SK-N-SH treated with all-trans-retinoic acid at 6 μM for 48 hours (cell line): ENCODE measurements at regions not wholly inside any gene's neighbourhood (a gene's known extent, or its start where the extent isn't known, plus 50 kb on each side); places are given as distances from the start of the nearest gene placed in this dataset.

Experiments used
- ATAC-seq: fragments of 200-7000 bp; cut with Tn5 transposase; 3 replicates; pipeline ENCODE4 v1.9.1; 2020; ENCODE audit warnings: mild to moderate bottlenecking, moderate library complexity
- ARNTL ChIP-seq: fragments of 450-650 bp; formaldehyde crosslinking; IDR thresholded peaks from 2 replicates; pipeline ENCODE4 v1.5.0; 2020; ENCODE audit warnings: low read depth, mild to moderate bottlenecking, moderate library complexity, borderline replicate concordance
- BACH2 ChIP-seq: fragments of 250-450 bp; sonication (Bioruptor Pico); IDR thresholded peaks from 2 replicates; pipeline ENCODE4 v1.9.0; 2021; ENCODE audit warnings: mild to moderate bottlenecking, borderline replicate concordance
- CSDC2 ChIP-seq: fragments of 250-450 bp; sonication (Bioruptor Pico); IDR thresholded peaks from 2 replicates; pipeline ENCODE4 v1.5.0; 2020; ENCODE audit warnings: mild to moderate bottlenecking, moderate library complexity
- ESRRG ChIP-seq: fragments of 250-450 bp; sonication (Bioruptor Pico); IDR thresholded peaks from 2 replicates; pipeline ENCODE4 v1.6.1; 2021; ENCODE audit warnings: mild to moderate bottlenecking
- GLIS3 ChIP-seq: fragments of 250-450 bp; sonication (Bioruptor Pico); IDR thresholded peaks from 2 replicates; pipeline ENCODE4 v1.5.0; 2020; ENCODE audit warnings: mild to moderate bottlenecking, moderate library complexity
- ISL1 ChIP-seq: fragments of 250-450 bp; sonication (Bioruptor Pico); IDR thresholded peaks from 2 replicates; pipeline ENCODE4 v2.1.2; 2022; ENCODE audit warnings: mild to moderate bottlenecking, moderate library complexity
- OSR1 ChIP-seq: fragments of 250-450 bp; sonication (Bioruptor Pico); IDR thresholded peaks from 2 replicates; pipeline ENCODE4 v1.8.0; 2022; ENCODE audit warnings: moderate library complexity, mild to moderate bottlenecking, inconsistent platforms
- PPARA ChIP-seq: fragments of 250-450 bp; sonication (Bioruptor Pico); IDR thresholded peaks from 2 replicates; pipeline ENCODE4 v1.5.0; 2020; ENCODE audit warnings: mild to moderate bottlenecking, borderline replicate concordance
- RARB ChIP-seq: fragments of 250-450 bp; sonication (Bioruptor Pico); IDR thresholded peaks from 2 replicates; pipeline ENCODE4 v1.8.0; 2021; ENCODE audit warnings: mild to moderate bottlenecking, moderate library complexity
- TCF4 ChIP-seq: fragments of 250-450 bp; sonication (Bioruptor Pico); IDR thresholded peaks from 2 replicates; pipeline ENCODE4 v1.8.0; 2021; ENCODE audit warnings: mild to moderate bottlenecking, moderate library complexity, borderline replicate concordance
- TOX ChIP-seq: fragments of 250-450 bp; sonication (Bioruptor Pico); IDR thresholded peaks from 2 replicates; pipeline ENCODE4 v1.8.0; 2021; ENCODE audit warnings: mild to moderate bottlenecking, moderate library complexity, borderline replicate concordance
- ZC3H10 ChIP-seq: fragments of 250-450 bp; sonication (Bioruptor Pico); IDR thresholded peaks from 2 replicates; pipeline ENCODE4 v1.5.1; 2021; ENCODE audit warnings: mild to moderate bottlenecking, moderate library complexity
- ZFP3 ChIP-seq: fragments of 250-450 bp; sonication (Bioruptor Pico); IDR thresholded peaks from 2 replicates; pipeline ENCODE4 v1.5.0; 2020; ENCODE audit warnings: mild to moderate bottlenecking, moderate library complexity
- ZFP30 ChIP-seq: fragments of 450-650 bp; formaldehyde crosslinking; IDR thresholded peaks from 2 replicates; pipeline ENCODE4 v1.5.0; 2022; ENCODE audit warnings: mild to moderate bottlenecking, moderate library complexity
- ZNF565 ChIP-seq: fragments of 450-650 bp; formaldehyde crosslinking; conservative IDR thresholded peaks from 2 replicates; pipeline ENCODE4 v1.5.0; 2020; ENCODE audit warnings: low read depth, mild to moderate bottlenecking, moderate library complexity
- ZNF70 ChIP-seq: fragments of 450-650 bp; formaldehyde crosslinking; IDR thresholded peaks from 2 replicates; pipeline ENCODE4 v1.5.0; 2020; ENCODE audit warnings: mild to moderate bottlenecking, moderate library complexity
- TF ChIP-seq, protein P1 (sequence below): fragments of 250-450 bp; sonication (Bioruptor Pico); IDR thresholded peaks from 2 replicates; pipeline ENCODE4 v1.5.0; 2020; ENCODE audit warnings: mild to moderate bottlenecking, moderate library complexity
- TF ChIP-seq, protein P2 (sequence below): fragments of 250-450 bp; sonication (Bioruptor Pico); IDR thresholded peaks from 2 replicates; pipeline ENCODE4 v1.8.0; 2020; ENCODE audit warnings: mild to moderate bottlenecking, moderate library complexity, borderline replicate concordance
- TF ChIP-seq, protein P3 (sequence below): fragments of 250-450 bp; sonication (Bioruptor Pico); IDR thresholded peaks from 2 replicates; pipeline ENCODE4 v1.8.0; 2021; ENCODE audit warnings: low read depth, mild to moderate bottlenecking, moderate library complexity, borderline replicate concordance
- TF ChIP-seq, protein P4 (sequence below): fragments of 250-450 bp; sonication (Bioruptor Pico); IDR thresholded peaks from 2 replicates; pipeline ENCODE4 v1.5.1; 2021; ENCODE audit warnings: mild to moderate bottlenecking, moderate library complexity

DNA sequence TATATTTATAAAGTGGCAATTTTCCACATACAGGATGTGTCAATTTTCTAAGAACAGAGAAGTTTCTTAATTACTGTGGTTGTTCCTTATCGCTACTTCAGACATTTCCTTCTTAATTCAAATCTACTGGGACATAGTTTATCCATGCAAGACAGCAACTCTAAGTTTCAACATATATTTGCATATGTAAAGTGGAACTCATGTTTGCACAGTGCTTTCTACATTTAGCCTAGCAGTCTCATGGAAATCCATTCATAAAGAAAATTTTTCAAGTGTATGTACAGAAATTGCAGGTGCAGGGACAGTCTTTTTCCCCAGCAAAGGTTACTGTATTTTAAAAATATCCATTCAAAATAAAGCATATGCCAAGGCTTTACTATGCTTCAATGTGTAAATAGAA lies 956.7 kb upstream of the SEL1L start:
- TF ChIP-seq BACH2, result no peak
- TF ChIP-seq TOX (CRISPR knock-in tag), result no peak
- no peak for TF ChIP-seq ISL1 (CRISPR knock-in tag)
- no peak for TF ChIP-seq ZNF70 (CRISPR knock-in tag)
- TF ChIP-seq, protein P1, sequence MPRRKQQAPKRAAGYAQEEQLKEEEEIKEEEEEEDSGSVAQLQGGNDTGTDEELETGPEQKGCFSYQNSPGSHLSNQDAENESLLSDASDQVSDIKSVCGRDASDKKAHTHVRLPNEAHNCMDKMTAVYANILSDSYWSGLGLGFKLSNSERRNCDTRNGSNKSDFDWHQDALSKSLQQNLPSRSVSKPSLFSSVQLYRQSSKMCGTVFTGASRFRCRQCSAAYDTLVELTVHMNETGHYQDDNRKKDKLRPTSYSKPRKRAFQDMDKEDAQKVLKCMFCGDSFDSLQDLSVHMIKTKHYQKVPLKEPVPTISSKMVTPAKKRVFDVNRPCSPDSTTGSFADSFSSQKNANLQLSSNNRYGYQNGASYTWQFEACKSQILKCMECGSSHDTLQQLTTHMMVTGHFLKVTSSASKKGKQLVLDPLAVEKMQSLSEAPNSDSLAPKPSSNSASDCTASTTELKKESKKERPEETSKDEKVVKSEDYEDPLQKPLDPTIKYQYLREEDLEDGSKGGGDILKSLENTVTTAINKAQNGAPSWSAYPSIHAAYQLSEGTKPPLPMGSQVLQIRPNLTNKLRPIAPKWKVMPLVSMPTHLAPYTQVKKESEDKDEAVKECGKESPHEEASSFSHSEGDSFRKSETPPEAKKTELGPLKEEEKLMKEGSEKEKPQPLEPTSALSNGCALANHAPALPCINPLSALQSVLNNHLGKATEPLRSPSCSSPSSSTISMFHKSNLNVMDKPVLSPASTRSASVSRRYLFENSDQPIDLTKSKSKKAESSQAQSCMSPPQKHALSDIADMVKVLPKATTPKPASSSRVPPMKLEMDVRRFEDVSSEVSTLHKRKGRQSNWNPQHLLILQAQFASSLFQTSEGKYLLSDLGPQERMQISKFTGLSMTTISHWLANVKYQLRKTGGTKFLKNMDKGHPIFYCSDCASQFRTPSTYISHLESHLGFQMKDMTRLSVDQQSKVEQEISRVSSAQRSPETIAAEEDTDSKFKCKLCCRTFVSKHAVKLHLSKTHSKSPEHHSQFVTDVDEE (CRISPR knock-in tag), result no peak
- no peak for TF ChIP-seq ZNF565 (CRISPR knock-in tag)
- TF ChIP-seq PPARA (CRISPR knock-in tag), result no peak
- TF ChIP-seq, protein P2, sequence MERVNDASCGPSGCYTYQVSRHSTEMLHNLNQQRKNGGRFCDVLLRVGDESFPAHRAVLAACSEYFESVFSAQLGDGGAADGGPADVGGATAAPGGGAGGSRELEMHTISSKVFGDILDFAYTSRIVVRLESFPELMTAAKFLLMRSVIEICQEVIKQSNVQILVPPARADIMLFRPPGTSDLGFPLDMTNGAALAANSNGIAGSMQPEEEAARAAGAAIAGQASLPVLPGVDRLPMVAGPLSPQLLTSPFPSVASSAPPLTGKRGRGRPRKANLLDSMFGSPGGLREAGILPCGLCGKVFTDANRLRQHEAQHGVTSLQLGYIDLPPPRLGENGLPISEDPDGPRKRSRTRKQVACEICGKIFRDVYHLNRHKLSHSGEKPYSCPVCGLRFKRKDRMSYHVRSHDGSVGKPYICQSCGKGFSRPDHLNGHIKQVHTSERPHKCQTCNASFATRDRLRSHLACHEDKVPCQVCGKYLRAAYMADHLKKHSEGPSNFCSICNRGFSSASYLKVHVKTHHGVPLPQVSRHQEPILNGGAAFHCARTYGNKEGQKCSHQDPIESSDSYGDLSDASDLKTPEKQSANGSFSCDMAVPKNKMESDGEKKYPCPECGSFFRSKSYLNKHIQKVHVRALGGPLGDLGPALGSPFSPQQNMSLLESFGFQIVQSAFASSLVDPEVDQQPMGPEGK (CRISPR knock-in tag), result no peak
- no peak for TF ChIP-seq ARNTL
- no peak for TF ChIP-seq OSR1 (CRISPR knock-in tag)
- no peak for TF ChIP-seq GLIS3 (CRISPR knock-in tag)
- no peak for TF ChIP-seq TCF4 (CRISPR knock-in tag)
- TF ChIP-seq, protein P3, sequence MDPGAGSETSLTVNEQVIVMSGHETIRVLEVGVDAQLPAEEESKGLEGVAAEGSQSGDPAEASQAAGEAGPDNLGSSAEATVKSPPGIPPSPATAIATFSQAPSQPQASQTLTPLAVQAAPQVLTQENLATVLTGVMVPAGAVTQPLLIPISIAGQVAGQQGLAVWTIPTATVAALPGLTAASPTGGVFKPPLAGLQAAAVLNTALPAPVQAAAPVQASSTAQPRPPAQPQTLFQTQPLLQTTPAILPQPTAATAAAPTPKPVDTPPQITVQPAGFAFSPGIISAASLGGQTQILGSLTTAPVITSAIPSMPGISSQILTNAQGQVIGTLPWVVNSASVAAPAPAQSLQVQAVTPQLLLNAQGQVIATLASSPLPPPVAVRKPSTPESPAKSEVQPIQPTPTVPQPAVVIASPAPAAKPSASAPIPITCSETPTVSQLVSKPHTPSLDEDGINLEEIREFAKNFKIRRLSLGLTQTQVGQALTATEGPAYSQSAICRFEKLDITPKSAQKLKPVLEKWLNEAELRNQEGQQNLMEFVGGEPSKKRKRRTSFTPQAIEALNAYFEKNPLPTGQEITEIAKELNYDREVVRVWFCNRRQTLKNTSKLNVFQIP (CRISPR knock-in tag), result no peak
- ATAC-seq, result no peak

DNA sequence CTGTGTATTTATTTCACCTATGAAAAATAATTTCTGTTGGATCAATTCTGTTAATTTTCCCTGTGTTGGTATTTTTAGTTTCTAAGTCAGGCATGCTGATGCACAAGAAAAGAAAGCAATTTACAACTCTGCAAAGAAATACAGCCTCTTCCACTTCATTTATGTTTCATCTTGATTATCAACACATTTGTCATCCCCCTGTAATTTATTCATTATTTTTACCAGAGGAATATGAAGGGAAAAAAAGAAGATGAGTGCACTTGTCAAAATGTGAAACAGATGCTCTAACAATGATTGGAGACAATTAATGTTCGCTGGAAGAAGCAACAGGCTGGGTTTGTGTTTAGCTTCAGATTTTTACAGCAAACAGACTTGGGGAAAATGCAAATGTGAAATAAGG lies 958.5 kb upstream of the SEL1L start:
- ATAC-seq, result no peak
- TF ChIP-seq ZC3H10 (no peak), RARB (no peak)

DNA sequence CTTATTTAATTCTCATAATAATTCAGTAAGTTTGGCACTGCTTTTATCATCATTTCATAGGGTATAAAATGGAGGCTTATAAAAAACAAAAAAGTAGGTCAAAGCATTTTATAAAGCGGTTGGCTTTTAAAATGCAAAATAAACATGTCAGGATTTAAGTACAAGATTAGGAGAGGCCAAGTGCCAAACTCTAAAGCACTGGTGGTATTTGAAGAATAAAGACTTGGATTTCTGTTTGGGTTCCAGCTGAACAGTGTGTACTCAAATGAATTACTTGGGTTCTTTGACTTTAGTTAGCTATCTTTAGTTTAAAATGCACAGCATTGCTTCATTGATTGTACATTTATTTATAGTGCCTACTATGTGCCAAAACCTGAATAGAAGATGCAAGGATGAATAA lies 966.6 kb upstream of the SEL1L start:
- TF ChIP-seq BACH2 (no peak), GLIS3 (CRISPR knock-in tag) (no peak), OSR1 (CRISPR knock-in tag) (no peak)
- TF ChIP-seq, all 23 proteins: peak for 0
- no peak for ATAC-seq

DNA sequence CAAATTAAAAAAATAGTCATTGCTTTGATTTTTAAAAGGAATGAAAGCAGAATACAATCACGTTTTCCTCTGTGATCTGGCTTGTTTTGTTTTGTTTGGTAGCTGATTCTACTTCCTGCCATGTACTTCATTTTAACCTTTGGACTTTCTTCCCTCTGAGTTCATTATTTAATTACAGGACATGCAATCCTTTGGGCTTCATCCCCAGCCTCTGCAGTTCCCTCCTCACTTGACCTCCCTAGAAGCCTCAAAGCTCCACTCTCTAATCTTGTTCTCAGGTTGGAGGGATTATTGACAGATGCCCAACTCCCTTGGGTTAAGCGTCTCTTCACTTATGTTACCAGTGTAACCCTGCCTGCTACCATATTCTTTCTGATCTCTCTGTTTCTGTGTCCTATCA lies 967.9 kb upstream of the SEL1L start:
- ATAC-seq, result no peak
- TF ChIP-seq, protein P4, sequence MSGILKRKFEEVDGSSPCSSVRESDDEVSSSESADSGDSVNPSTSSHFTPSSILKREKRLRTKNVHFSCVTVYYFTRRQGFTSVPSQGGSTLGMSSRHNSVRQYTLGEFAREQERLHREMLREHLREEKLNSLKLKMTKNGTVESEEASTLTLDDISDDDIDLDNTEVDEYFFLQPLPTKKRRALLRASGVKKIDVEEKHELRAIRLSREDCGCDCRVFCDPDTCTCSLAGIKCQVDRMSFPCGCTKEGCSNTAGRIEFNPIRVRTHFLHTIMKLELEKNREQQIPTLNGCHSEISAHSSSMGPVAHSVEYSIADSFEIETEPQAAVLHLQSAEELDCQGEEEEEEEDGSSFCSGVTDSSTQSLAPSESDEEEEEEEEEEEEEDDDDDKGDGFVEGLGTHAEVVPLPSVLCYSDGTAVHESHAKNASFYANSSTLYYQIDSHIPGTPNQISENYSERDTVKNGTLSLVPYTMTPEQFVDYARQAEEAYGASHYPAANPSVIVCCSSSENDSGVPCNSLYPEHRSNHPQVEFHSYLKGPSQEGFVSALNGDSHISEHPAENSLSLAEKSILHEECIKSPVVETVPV, result no peak
- TF ChIP-seq ISL1 (CRISPR knock-in tag) (no peak), ZNF565 (CRISPR knock-in tag) (no peak), OSR1 (CRISPR knock-in tag) (no peak), GLIS3 (CRISPR knock-in tag) (no peak), ZNF70 (CRISPR knock-in tag) (no peak), ZFP3 (CRISPR knock-in tag) (no peak), CSDC2 (CRISPR knock-in tag) (no peak), BACH2 (no peak), ZC3H10 (no peak), PPARA (CRISPR knock-in tag) (no peak), ESRRG (CRISPR knock-in tag) (no peak), ZFP30 (CRISPR knock-in tag) (no peak), ARNTL (no peak)
- TF ChIP-seq, protein P2 (CRISPR knock-in tag), result no peak
- TF ChIP-seq, protein P3 (CRISPR knock-in tag), result no peak
- TF ChIP-seq, protein P1 (CRISPR knock-in tag), result no peak
